Stimulated activated memory B cell treated with anti-CD40 and anti-IgM and Interleukin-4, amounts not matched to agents 10 μg/mL and 1 μg/mL and 100 μg/mL, for 72 hours (primary cell): ENCODE measurements at regions not wholly inside any gene's neighbourhood (a gene's known extent, or its start where the extent isn't known, plus 50 kb on each side); places are given as distances from the start of the nearest gene placed in this dataset.

Experiments used
- ATAC-seq: fragments of 150-1000 bp; cut with Tn5 transposase; 2 replicates; pipeline ENCODE4 v1.10.0; 2021
- H3K27ac Mint-ChIP-seq: one replicate; pipeline ENCODE4 v1.8.0; 2022; ENCODE audit warnings: mild to moderate bottlenecking, mixed read lengths
- H3K27me3 Mint-ChIP-seq: one replicate; pipeline ENCODE4 v1.8.0; 2022; ENCODE audit warnings: mixed read lengths
- H3K36me3 Mint-ChIP-seq: one replicate; pipeline ENCODE4 v1.8.0; 2022; ENCODE audit warnings: mixed read lengths
- H3K4me1 Mint-ChIP-seq: one replicate; pipeline ENCODE4 v1.8.0; 2022; ENCODE audit warnings: mixed read lengths
- H3K4me3 Mint-ChIP-seq: one replicate; pipeline ENCODE4 v1.8.0; 2022; ENCODE audit warnings: mild to moderate bottlenecking, moderate library complexity, mixed read lengths
- H3K9me3 Mint-ChIP-seq: one replicate; pipeline ENCODE4 v1.8.0; 2022; ENCODE audit warnings: mixed read lengths

GRCh38 chr15:75145027-75145841, 56.4 kb upstream of the C15orf39 start:
- no peak for ATAC-seq
- H3K9me3 Mint-ChIP-seq, result peaks cover 13% of the 10 kb centered on the region

DNA sequence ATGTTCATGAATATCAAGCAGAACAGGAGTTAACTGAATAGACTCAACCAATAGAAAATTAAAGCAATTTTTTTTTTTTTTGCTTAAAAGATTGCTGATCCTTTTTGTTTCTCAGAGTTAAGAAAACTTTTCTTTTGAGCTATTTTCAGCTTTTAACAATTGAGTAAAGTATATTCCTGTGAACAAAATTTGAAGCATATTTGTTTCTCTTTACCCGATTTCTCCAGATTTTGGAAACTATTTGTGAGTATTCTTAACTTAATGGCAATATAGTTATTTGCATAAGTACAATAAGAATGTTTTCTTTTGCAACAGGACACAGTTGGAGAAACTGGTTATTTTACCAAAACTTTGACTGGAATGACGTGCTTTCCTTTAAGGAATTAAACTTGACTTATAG, 53.4 kb upstream of the C15orf39 start:
- H3K27me3 Mint-ChIP-seq, result no peaks in the 10 kb centered on the region
- no peaks in the 10 kb centered on the region for H3K9me3 Mint-ChIP-seq
- H3K27ac Mint-ChIP-seq, result no peak overlapping the region
- ATAC-seq, result no peak
- no peak overlapping the region for H3K4me3 Mint-ChIP-seq
- H3K36me3 Mint-ChIP-seq, result no peaks in the 10 kb centered on the region
- peaks cover 1% of the 10 kb centered on the region for H3K4me1 Mint-ChIP-seq

More at GRCh38 chr15:75145027-75145841, 56.4 kb upstream of the C15orf39 start:
- Mint-ChIP-seq H3K27ac (no peak overlapping the region), H3K36me3 (no peaks in the 10 kb centered on the region), H3K27me3 (no peaks in the 10 kb centered on the region), H3K4me1 (no peaks in the 10 kb centered on the region), H3K4me3 (no peak overlapping the region)

GRCh38 chr15:75149867-75150709, 51.6 kb upstream of the C15orf39 start:
- Mint-ChIP-seq H3K36me3 (no peaks in the 10 kb centered on the region), H3K4me3 (no peak overlapping the region), H3K9me3 (no peaks in the 10 kb centered on the region), H3K27ac (no peak overlapping the region), H3K27me3 (no peaks in the 10 kb centered on the region), H3K4me1 (peaks cover 10% of the 10 kb centered on the region)
- no peak for ATAC-seq

- Mint-ChIP-seq H3K36me3 (no peaks in the 10 kb centered on the region), H3K27me3 (no peaks in the 10 kb centered on the region), H3K9me3 (no peaks in the 10 kb centered on the region), H3K4me3 (no peak overlapping the region), H3K4me1 (peaks cover 13% of the 10 kb centered on the region), H3K27ac (peak overlapping the region; percentile 28)
- ATAC-seq, result no peak
Observed at GRCh38 chr15:75151214-75152128, 50.2 kb upstream of the C15orf39 start.
